ENCODE measurements at regions not wholly inside any gene's neighbourhood (a gene's known extent, or its start where the extent isn't known, plus 50 kb on each side); places are given as distances from the start of the nearest gene placed in this dataset.
A peak's percentile ranks its signal among the peaks of the same experiment; 100 is the strongest.
"Not testable (repeated sequence)": the region's sequence is repeated elsewhere in the genome, so short reads cannot be mapped to it uniquely, and the experiment has no call there.

DNA sequence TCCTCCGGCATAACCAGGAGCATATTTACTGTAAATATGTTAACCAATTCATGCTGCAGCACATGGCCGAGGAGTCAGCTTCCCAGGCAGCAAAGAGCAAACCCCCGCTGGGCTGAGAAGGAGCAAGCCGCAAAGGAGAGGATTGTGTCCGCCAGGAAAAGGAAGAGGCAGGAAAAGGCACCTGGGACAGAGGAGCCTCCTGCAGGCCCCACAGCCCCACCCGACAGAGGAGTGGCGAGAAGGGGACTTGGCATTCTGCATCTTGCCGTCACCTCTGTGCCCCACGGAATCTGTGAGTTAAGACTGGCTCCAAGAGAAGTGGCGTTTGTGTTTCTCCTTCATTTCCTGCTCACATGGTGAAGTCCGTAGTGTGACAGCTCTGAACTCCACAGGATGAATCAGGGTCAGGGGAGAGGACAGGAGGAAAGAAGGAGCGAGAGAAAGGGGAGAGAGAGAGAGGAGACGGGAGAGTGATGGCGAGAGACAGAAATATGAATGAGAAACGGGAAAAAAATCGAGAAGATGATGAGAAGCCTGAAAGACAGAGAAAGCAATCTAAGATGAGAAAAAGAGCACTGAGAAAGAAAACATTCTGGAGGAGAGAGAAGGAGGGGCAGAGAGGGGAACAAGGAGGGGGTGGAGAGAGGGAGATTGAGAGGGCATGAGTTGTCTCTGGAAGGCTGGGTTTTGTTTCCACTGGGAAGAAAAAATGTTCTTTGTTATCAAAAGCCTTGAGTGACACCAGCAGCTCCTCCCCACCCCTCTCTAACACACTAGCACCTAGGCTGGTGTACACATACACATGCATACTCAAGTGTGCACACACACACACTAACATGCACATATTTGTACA, 489.6 kb downstream of the MN1 start:
- no peak for DNase-seq (ENCODE audit: low read depth)

DNA sequence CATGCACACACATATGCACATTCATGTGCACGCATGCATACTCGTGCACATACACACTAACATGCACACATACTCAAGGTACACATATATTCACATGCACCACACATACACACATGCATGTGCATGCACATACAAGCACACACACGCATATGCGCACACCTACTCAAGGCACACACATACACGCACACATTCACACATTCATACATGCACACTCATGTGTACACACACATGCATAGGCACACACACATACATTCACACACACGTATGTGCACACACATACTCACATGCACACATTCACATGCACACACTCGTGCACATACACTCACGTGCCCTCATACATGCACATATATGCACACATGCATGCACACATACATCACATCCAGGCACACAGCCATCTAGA, 489.0 kb downstream of the MN1 start:
- no peak for DNase-seq (ENCODE audit: low read depth)

DNA sequence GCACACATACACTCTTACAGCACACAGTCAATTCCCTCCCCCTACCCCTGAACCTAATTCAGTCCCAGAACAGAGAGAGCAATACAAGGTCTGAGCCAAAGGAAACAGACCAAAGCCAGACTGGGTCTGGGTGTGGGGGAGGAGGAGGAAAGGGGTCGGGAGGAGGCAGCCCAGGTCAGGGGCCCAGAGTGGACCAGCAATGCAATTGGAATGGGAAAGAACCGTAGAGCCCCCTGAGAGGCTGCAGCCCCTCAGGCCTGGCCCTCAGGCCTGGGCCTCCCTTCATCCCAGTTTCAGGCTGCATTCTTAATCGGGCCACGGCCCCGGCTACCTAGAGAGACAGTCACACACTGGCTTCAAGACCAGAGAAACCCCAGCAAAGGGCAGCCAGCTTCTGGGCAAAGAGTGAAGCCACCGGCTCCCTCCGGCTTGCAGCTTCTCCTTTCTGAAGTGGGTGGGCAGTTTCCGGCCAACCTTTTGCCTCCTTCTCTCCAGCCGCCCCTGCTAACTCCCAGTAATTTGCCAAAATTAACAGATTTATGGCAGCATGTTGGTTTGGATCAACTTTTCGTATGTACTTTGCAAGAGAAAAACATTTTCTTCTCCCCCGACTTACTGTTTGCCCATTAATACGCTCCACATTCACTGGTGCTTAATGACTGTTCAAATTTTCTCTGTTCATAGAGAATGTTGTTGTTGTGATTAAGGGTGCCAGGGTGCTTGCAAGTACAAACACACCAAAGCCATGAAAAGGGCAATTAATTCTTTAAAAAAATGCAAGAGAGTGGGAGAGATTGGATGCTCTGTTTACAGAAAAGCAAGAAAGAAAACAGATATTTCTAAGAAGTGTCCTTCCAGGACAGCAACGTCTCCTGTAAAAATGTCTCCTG, 488.3 kb downstream of the MN1 start:
- DNase-seq (ENCODE audit: low read depth) = no peak

DNA sequence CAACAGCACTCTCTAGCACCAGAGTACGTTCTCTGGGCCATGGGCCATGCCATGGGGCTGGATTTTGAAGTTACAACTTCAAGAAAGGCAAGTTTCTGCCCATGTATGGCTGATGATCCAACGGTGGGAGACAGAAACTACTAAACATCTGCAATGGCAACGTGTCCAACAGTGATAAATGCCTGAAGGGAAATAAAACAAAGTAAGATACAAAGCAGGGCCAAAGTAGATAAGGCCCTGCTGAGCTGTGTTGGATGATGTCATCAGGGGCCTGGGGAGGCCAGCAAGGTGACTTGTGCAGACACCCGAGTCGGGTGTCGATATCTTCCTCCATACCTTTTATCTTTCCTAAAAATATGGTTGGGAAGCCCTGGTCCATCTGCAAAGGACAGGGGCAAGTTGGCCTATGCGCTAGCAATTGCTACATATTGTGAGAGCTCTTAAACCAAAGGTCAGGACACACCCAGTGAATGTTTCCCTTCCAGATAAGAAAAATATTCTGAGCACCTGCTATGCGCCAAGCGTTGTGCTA, 487.2 kb downstream of the MN1 start:
- DNase-seq (ENCODE audit: low read depth) = no peak

DNA sequence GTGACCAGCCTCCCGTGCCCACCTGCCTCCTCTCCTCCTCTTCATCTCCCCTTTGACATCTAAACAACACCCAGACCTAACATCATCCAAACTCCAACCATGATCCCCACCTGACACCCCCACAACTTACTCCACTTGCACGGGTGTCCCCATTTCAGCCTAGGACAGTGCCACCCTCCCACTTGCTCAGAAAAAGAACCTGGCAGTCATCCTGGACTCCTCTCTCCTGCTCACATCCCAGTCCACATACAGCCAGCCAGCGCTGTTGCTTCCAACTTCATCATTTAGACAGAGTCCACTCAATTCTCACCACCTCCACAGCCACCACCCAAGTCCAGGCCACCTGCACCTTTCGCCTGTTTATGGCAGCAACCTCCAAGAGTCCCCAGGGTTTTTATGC, 485.7 kb downstream of the MN1 start:
- no peak for DNase-seq (ENCODE audit: low read depth)

DNA sequence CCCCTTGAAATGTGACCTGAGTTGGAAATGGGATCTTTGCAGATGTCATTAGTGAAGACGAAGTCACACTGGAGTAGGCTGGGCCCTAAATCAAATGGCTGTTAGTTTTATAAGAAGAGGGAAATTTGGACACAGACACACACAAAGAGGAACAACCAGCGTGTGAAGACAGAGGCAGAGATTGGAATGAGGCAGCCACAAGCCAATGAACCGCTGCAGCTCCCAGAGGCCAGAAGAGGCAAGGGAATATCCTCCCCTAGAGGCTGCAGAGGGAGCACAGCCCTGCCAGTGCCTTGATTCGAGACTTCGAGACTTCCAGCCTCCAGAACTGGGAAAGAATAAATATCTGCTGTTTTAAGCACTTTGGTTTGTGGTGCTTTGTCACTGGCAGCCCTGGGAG, 484.5 kb downstream of the MN1 start:
- DNase-seq (ENCODE audit: low read depth) = peak; percentile 23

DNA sequence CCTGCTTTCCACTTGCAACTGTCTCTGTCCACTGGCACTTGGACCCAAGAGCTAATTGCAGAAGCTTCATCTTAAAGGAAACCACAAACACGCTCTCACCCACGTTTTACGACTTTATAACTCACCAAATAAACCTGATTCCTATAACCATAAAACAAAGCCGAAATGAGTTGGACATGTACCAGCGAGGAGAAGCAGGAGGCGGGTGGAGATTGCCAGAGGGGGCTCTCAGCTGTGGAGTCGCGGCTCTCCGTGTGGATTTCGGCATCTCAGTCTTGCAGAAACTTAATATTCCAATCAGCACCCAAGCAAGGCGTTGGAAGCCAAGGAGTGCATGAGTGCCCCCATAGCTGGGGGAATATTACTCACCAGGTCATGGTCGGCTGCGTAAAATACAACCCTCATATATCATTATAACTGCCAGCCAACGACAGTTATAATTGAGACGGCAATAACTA, 483.6 kb downstream of the MN1 start:
- peak; percentile 67 for DNase-seq (ENCODE audit: low read depth)

DNA sequence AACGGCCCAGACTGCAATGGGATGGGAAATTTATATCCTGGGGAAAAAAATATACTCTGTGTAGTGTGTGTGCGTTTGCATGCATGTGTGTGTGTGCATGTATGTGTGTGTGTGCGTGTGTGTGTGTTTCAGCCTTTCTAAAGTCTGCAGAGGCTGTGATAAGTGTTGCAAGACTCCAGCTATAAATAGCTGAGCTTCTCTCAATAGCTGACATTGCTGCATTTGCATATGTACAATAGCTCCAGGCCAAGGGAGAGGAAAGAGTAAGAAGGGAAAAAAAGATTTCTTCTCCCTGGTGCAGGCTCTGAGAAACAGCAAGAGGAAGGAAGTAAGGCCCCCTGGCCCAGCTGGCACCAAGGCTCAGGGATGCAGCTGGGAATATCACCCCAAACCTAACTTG, 483.0 kb downstream of the MN1 start:
- peak; percentile 74 for DNase-seq (ENCODE audit: low read depth)

DNA sequence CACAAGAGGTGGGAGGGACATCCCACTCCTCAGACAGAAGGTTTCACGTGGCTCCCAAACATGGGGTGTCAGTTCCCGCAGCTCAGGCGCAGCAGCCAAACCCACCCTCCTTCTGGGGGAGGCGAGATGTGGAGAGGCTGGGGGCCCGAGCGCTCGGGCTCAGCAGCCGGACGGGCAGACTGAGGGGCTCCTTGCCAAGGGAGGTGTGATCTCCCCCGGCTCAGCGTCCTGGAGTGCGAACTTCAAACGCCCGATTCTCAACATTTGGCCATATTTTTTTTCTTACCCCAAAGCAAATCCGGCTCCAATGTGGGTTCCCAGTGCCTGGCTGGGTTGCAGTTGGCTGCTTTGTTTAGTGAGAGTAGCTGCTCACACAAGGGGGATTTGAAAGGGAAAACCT, 477.9 kb downstream of the MN1 start:
- no peak for DNase-seq (ENCODE audit: low read depth)

DNA sequence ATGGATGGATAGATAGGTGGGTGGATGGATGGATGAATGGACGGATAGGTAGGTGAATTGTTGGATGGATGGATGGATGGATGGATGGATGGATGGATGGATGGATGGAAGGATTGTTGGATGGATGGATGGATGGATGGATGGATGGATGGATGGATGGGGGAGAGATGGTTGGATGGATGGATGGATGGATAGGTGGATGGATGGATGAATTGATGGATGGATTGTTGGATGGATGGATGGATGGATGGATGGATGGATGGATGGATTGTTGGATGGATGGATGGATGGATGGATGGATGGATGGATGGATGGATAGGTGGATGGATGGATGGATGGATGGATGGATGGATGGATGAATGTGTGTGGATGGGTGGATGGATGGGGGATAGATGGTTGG, 476.6 kb downstream of the MN1 start:
- DNase-seq (ENCODE audit: low read depth) = not testable (repeated sequence)

DNA sequence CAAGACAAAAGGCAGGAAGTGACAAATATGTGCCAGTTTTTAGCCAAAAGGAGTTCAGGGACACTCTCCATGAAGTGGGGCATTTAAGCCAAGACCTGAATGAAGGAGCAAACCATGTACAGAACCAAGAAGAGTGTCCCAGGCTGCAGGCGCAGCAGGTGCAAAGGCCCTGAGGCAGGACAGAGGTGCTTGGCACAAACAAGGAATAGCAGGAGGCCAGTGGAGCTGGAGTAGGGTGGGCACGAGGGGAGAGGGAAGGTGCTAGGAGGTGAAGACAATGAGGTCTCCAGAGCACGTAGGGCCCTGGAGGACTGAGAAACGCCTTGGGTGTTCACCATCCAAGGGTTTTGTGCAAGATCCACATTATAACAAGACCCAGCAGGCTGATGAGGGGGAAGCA, 474.1 kb downstream of the MN1 start:
- DNase-seq (ENCODE audit: low read depth) = no peak

DNA sequence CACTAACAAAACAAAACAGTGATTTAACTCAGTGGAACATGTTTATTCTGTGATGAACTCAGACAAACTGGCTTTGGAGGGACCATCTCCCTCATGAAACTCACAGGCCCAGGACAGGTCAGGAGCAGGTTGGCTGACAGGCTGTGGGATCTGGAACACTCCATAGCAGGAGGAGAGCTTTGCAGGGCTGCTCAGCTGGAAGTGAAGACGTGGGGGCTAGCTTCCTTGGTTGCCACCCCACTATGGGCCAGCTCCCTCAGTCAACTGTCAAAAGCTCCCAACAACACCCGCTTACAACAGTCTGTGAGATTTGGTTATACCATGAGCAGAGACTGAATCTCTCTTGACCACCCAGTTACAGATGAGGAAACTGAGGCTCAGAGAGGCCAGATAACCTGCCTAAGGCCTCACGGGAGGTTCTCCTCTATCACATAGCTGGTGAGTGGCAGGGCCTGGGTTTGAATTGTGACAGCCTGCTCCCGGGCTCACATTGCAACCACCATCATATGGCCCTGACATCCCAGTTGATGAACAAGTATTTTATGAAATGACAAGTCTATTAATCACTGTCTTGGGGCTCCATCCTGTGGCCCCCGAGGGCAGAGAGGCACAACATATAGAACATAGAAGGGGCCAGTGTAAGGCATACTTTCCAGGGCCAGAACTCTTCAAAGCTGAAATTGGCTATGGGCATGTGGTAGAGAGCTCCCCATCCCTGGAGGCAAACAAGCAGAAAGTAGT, 473.4 kb downstream of the MN1 start:
- DNase-seq (ENCODE audit: low read depth) = peak; percentile 19

DNA sequence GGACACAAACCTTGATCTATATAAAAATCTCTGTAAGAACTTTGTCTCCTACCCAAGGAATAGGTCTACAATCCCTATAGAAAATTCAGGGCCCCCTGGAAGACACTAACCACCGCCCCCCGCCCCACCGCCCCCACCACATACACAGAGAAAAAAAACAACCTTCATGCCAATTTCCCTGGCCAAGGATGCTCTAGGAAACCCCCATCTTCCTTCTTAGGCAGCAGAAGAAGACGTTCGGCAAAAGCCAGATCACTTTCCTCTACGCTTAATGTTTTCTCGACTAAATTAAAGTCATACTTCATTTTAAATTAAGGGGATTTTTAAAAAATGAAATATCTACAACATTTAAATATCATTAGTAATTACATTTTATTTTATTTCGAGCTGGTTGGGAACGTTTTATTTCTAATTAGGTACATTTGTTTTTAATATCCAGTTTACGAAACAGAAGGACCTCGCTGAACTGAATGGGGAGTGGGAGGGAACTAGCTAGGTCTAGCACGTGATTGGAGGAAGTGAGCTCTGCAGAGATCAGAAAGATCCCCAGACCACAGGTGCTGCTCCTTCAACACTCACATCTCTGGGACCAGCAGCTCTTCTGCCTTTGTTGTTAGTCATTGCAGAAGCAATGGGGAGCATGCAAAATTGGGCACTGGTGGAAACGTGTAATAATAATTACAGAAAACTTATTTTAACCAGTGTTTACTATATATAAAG, 472.3 kb downstream of the MN1 start:
- DNase-seq (ENCODE audit: low read depth) = no peak

DNA sequence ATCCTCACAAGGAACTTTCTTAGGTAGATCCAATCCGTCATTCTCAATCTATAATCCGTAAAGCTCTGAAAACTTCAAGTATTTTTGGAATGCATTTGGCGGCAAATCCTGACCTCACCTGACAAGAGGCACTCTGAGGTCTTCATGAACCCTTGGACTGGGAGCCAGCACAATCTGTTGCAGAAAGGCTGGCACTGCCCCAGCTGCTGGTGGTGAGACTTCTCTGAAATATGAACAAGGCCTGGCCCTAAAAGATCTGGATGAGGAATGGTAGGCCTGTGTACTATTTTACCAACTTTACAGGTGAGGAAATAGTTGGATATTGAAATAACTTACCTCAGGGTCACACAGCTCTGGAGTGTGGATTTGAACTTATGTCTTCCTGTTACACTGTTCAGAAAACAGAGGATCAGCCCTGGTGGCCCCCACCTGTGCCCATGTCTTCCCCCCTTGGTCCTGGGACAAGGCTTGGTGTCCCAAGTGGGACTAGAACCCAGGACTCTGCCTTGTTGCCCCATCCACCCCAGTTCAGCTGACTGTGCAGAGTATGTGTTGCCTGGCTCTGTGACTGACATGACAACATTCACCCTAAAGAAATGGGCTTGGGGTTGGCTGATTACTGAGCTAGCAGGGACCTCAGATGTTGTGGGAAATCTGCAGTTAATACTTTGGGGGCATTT, 471.4 kb downstream of the MN1 start:
- no peak for DNase-seq (ENCODE audit: low read depth)

DNA sequence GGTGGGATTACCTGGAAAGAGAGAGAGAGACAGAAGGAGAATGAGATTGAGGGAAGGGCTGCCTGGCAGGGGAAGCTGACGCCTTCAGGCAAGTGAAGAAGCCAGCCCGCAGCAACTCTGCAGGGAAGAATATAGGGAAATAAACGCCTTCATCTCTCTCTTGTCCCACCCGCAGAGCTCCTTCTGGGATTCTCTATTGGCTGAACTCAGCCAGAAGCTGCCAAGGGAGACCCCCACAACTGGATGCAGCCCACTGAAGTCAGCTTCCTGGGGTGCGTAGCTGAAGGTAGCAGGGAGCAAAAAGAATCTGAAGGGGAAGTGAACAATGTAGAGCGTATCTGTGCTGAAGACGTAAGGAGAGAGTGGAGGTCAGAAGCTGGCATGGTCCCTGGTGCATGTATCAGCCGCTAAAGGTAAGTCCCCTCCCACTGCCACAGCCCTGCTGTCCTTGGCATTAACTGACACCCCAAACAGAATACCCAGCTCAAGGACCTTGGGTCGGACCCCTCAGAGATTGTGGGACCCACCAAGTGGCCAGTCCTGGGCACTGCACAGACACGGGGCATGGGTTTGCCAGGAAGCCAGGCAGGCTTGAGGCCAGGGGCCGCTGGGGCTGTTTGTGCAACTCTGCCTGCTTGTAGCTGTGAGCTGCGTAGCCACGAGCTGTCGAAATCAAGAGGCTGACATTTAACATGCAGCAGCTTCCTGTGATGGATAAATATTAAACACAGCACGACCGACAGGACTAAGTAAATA, 469.9 kb downstream of the MN1 start:
- DNase-seq (ENCODE audit: low read depth) = peak; percentile 11

DNA sequence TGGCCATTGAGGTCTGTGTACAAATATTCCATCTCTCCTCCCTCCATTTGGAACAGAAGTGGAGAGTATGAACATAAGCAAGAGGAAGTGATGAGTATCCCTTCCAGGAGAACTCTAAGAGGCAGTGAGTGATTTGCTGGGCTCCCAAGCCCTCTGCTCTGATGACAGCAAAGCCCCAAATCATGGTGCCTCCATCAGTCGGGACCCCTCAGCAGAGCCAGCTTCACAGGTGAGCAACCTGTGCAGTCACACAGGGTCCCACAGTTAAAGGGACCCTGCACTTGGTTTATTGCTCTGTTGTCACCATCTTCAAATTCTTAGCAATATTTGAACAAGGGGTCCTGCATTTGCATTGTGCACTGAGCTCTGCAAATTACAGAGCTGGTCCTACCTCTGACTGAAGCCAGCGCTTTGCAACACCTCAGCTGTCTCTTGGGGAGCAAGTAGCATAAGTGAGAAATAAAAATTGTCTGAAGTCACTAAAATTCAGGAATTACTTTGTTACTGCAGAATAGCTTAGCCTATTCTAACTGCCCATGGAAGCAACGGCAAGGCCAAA, 466.4 kb downstream of the MN1 start:
- no peak for DNase-seq (ENCODE audit: low read depth)

DNA sequence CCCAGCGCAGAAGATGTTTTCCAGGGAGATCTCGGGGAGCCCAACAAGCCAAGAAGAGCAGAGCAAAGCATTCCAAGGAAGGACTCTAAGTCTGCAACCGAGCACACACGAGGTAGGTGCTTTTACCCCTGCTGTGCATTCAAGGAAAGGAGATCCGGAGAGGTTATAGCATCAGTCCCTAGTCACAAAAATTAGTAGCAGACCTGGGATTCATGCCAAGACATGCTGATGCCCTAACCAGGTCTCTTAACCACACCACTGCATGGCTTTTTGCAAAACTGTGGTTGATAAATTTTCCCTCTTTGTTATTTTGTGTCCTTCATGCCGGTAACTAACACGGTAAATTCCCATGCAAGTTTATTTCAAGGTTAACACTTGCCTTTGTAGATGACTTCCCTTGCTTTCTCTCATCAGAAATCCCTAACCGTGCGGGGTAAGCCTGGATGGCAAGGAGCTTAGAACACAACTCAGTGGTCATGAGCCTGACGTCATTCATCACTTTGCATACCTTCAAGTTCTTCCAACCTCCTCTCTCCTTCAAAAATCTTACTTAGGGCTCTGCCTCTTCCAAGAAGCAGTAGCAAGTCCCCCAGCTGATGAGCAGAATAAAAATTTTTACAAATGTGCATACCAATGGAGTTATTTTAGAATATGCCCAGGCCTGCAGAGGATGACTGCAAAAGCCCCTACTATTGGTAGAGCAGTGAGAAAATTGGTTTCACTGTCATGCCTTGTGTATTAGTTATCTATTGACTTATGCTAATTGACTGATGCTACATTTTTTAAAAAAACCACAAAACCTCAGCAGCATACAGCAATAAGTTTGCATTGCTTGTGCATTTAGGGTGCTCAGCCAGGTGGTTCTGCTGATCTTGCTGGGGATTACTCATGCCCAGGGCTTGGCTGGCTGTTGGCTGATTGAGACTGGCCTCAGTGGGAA, 465.1 kb downstream of the MN1 start:
- DNase-seq (ENCODE audit: low read depth) = no peak

DNA sequence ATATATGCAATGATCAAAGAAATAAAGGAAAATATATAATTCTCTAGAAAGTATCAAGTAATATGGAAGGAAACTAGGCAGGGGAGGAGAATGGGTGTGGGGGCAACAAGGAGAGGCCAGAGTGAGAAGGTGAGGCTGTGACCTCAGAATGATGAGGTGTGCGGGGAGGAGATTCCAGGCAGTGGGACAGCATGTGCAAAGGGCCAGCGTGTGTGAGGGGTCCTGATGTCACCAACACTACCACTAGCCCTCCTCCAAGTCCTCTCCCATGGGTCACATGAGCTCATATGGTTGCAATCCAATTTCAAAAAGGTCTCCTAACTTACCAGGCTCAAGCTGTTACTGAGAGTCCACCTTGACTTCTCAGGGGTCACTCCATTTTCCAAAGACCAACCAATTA, 463.9 kb downstream of the MN1 start:
- no peak for DNase-seq (ENCODE audit: low read depth)

DNA sequence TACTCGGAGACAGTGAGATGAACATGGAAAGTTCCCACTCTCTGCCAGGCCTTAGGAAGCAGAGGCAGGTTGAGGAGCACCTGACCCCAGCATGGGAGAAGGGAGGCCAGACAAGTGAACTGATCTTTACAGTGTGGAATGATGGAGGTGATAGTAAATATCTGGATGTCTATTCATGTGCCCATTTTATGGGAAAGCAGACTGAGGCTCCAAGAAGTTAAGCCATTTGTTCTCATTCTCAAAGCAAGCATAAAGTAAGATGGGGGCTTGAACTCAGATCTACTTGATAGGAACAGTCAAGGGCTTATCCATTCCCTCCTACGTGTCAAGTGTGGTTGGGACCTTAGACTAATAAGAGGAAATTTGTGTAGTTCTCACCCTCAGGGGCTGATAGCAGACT, 461.5 kb downstream of the MN1 start:
- no peak for DNase-seq (ENCODE audit: low read depth)

Data from EH (cell line).